ENCODE measurements at regions not wholly inside any gene's neighbourhood (a gene's known extent, or its start where the extent isn't known, plus 50 kb on each side); places are given as distances from the start of the nearest gene placed in this dataset.

GRCh38 chr11:81072273-81072672 lies 1631.4 kb upstream of the TENM4 start:
- TF ChIP-seq CREM (IDR thresholded peaks at IDR 0.05) (no peak), CREM (CRISPR knock-in tag; IDR thresholded peaks at IDR 0.05) (no peak), MEF2D (CRISPR knock-in tag; IDR thresholded peaks at IDR 0.05) (no peak)
